ENCODE measurements at regions not wholly inside any gene's neighbourhood (a gene's known extent, or its start where the extent isn't known, plus 50 kb on each side); places are given as distances from the start of the nearest gene placed in this dataset.
"Not testable (repeated sequence)": the region's sequence is repeated elsewhere in the genome, so short reads cannot be mapped to it uniquely, and the experiment has no call there.

GRCh38 chr11:110347660-110348059 lies 51.2 kb upstream of the RDX start:
- DNase-seq: no peak

GRCh38 chr11:110349138-110349996 lies 53.0 kb upstream of the RDX start:
- DNase-seq: no peak

- DNase-seq: not testable (repeated sequence)
Measured at GRCh38 chr11:110349997-110350383, 53.6 kb upstream of the RDX start.

- DNase-seq: no peak
Measured at GRCh38 chr11:110355011-110355744, 58.8 kb upstream of the RDX start.

- DNase-seq: no peak
Measured at GRCh38 chr11:110356762-110357671, 60.6 kb upstream of the RDX start.

GRCh38 chr11:110358336-110358735 lies 61.9 kb upstream of the RDX start:
- no peak for DNase-seq

GRCh38 chr11:110360781-110361408 lies 64.5 kb upstream of the RDX start:
- DNase-seq: not testable (repeated sequence)

- DNase-seq: no peak
Measured at GRCh38 chr11:110362971-110363509, 66.6 kb upstream of the RDX start.

GRCh38 chr11:110366291-110366690 lies 63.5 kb upstream of the FDX1 start:
- no peak for DNase-seq

- no peak for DNase-seq
Measured at GRCh38 chr11:110367571-110367970, 62.2 kb upstream of the FDX1 start.

- DNase-seq: no peak
Measured at GRCh38 chr11:110371084-110371483, 58.7 kb upstream of the FDX1 start.

- DNase-seq: no peak
Measured at GRCh38 chr11:110373051-110373702, 56.6 kb upstream of the FDX1 start.

GRCh38 chr11:110374921-110375320 lies 54.8 kb upstream of the FDX1 start:
- no peak for DNase-seq

- no peak for DNase-seq
Measured at GRCh38 chr11:110375351-110375750, 54.4 kb upstream of the FDX1 start.

- no peak for DNase-seq
Measured at GRCh38 chr11:110376021-110376420, 53.7 kb upstream of the FDX1 start.

GRCh38 chr11:110376711-110377324 lies 52.9 kb upstream of the FDX1 start:
- DNase-seq: peak; percentile 84

- DNase-seq: no peak
Measured at GRCh38 chr11:110377434-110377833, 52.3 kb upstream of the FDX1 start.

GRCh38 chr11:110379261-110379660 lies 50.5 kb upstream of the FDX1 start:
- no peak for DNase-seq

GRCh38 chr11:110379936-110380335 lies 49.8 kb upstream of the FDX1 start:
- no peak for DNase-seq

Data from left kidney (tissue), 1 donor.